ENCODE measurements at regions not wholly inside any gene's neighbourhood (a gene's known extent, or its start where the extent isn't known, plus 50 kb on each side); places are given as distances from the start of the nearest gene placed in this dataset.

GRCh38 chr2:106580241-106580640 lies 93.1 kb downstream of the CD8B2 start:
- POLR2A ChIA-PET = no interaction called here
- CTCF ChIA-PET = interaction anchor here (1.8 to 5.3 kb wide), 2 partner anchors 8 to 17 kb away, joined by 4 to 34 read pairs; no protein-coding TSS in a partner anchor
- no peak for DNase-seq (ENCODE audit: extremely low spot score)
- no peak for TF ChIP-seq L3MBTL2 (conservative IDR thresholded peaks at IDR 0.05)
- no peak for TF ChIP-seq LEF1 (IDR thresholded peaks at IDR 0.05; ENCODE audit: borderline replicate concordance)
- no peak for TF ChIP-seq FOXK2 (IDR thresholded peaks at IDR 0.05)
- no peak for TF ChIP-seq CTBP1 (IDR thresholded peaks at IDR 0.05; ENCODE audit: borderline replicate concordance)
- TF ChIP-seq NFRKB (IDR thresholded peaks at IDR 0.05) = no peak

DNA sequence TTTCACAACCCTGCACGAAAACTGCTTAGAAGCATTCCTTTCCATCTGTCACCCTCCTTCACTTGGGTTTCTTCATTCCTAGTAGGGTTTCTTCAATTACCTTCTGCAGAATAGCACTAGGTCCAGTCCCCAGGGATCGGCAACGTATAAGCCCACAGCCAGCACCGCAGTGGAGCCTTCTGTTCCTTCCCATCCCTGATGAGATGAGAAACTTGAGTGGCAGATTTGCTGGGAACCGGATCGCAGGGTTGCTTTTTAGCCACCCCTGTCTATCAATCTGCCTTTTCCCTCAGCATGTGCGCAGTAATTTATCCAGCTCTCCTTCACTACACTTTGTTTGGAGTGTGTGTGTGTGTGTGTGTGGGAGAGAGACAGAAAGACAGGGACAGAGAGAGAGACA lies 94.2 kb downstream of the CD8B2 start:
- TF ChIP-seq HDGF (IDR thresholded peaks at IDR 0.05; ENCODE audit: borderline replicate concordance) (no peak), NFRKB (IDR thresholded peaks at IDR 0.05) (no peak), BHLHE40 (IDR thresholded peaks at IDR 0.05; ENCODE audit: borderline replicate concordance) (no peak), ELF4 (IDR thresholded peaks at IDR 0.05) (no peak), FOXM1 (IDR thresholded peaks at IDR 0.05; ENCODE audit: borderline replicate concordance) (no peak), TARDBP (IDR thresholded peaks at IDR 0.05) (no peak), L3MBTL2 (conservative IDR thresholded peaks at IDR 0.05) (no peak), SUZ12 (IDR thresholded peaks at IDR 0.05) (no peak), LEF1 (IDR thresholded peaks at IDR 0.05; ENCODE audit: borderline replicate concordance) (no peak), ZNF384 (IDR thresholded peaks at IDR 0.05) (no peak), FOXK2 (IDR thresholded peaks at IDR 0.05) (no peak), CTBP1 (IDR thresholded peaks at IDR 0.05; ENCODE audit: borderline replicate concordance) (no peak), ARNT (IDR thresholded peaks at IDR 0.05) (no peak), SP1 (IDR thresholded peaks at IDR 0.05) (no peak), FOXA1 (IDR thresholded peaks at IDR 0.05) (no peak)
- TF ChIP-seq, protein P1, sequence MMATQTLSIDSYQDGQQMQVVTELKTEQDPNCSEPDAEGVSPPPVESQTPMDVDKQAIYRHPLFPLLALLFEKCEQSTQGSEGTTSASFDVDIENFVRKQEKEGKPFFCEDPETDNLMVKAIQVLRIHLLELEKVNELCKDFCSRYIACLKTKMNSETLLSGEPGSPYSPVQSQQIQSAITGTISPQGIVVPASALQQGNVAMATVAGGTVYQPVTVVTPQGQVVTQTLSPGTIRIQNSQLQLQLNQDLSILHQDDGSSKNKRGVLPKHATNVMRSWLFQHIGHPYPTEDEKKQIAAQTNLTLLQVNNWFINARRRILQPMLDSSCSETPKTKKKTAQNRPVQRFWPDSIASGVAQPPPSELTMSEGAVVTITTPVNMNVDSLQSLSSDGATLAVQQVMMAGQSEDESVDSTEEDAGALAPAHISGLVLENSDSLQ (IDR thresholded peaks at IDR 0.05) = no peak
- DNase-seq (ENCODE audit: extremely low spot score) = no peak
- POLR2A ChIA-PET = no interaction called here
- CTCF ChIA-PET = interaction anchor here (1.8 to 5.3 kb wide), 2 partner anchors 9 to 19 kb away, joined by 4 to 34 read pairs; no protein-coding TSS in a partner anchor

DNA sequence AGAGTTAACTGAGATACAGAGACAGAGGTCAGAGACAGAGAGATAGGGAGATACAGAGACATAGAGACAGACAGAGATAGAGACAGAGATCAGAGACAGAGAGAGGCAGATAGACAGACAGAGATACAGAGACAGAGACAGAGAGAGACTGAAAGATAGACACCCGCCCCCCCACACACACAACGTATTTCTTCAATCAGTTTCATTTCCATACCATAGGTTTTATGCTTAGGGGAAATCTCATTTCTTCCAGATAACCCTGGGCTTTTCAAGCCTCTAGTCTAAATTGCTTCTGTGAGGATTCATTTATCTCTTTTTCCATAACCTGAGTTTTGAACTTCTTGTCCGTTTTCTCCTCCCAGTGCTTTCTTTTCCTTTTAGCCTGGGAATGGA lies 94.6 kb downstream of the CD8B2 start:
- CTCF ChIA-PET = interaction anchor here (0.6 to 5.3 kb wide), 4 partner anchors 9 to 1229 kb away, joined by 3 to 34 read pairs (median 4); no protein-coding TSS in a partner anchor
- TF ChIP-seq CTBP1 (IDR thresholded peaks at IDR 0.05; ENCODE audit: borderline replicate concordance) = no peak
- no peak for TF ChIP-seq L3MBTL2 (conservative IDR thresholded peaks at IDR 0.05)
- TF ChIP-seq ZNF384 (IDR thresholded peaks at IDR 0.05) = no peak
- no peak for TF ChIP-seq BHLHE40 (IDR thresholded peaks at IDR 0.05; ENCODE audit: borderline replicate concordance)
- TF ChIP-seq, protein P1 (IDR thresholded peaks at IDR 0.05) = no peak
- no peak for TF ChIP-seq SP1 (IDR thresholded peaks at IDR 0.05)
- no peak for TF ChIP-seq TARDBP (IDR thresholded peaks at IDR 0.05)
- TF ChIP-seq HDGF (IDR thresholded peaks at IDR 0.05; ENCODE audit: borderline replicate concordance) = no peak
- TF ChIP-seq FOXA1 (IDR thresholded peaks at IDR 0.05) = no peak
- TF ChIP-seq SUZ12 (IDR thresholded peaks at IDR 0.05) = no peak
- no peak for TF ChIP-seq FOXK2 (IDR thresholded peaks at IDR 0.05)
- TF ChIP-seq ARNT (IDR thresholded peaks at IDR 0.05) = no peak
- POLR2A ChIA-PET = no interaction called here

GRCh38 chr2:106582148-106583143 lies 95.3 kb downstream of the CD8B2 start:
- DNase-seq (ENCODE audit: extremely low spot score) = peak; percentile 80
- POLR2A ChIA-PET = no interaction called here
- CTCF ChIA-PET = interaction anchor here (0.5 to 5.3 kb wide), 9 partner anchors 9 to 1228 kb away, joined by 3 to 34 read pairs (median 5); no protein-coding TSS in a partner anchor
- no peak for TF ChIP-seq ARNT (IDR thresholded peaks at IDR 0.05)
- TF ChIP-seq L3MBTL2 (conservative IDR thresholded peaks at IDR 0.05) = 0 out of 2 replicates have a peak, but pooled peaks have one; percentile 29
- peak; percentile 87 for TF ChIP-seq ZNF384 (IDR thresholded peaks at IDR 0.05)

More for the DNA sequence above, 94.6 kb downstream of the CD8B2 start:
- no peak for DNase-seq (ENCODE audit: extremely low spot score)

GRCh38 chr2:106584304-106584954 lies 97.3 kb downstream of the CD8B2 start:
- TF ChIP-seq NFRKB (IDR thresholded peaks at IDR 0.05) (no peak), FOXM1 (IDR thresholded peaks at IDR 0.05; ENCODE audit: borderline replicate concordance) (no peak)
- ChIA-PET POLR2A (no interaction called here), CTCF (interaction anchor here (2.0 to 5.3 kb wide), 2 partner anchors 8 to 22 kb away, joined by 5 to 34 read pairs; no protein-coding TSS in a partner anchor)
- DNase-seq (ENCODE audit: extremely low spot score) = no peak

- CTCF ChIA-PET = no interaction called here
Measured at GRCh38 chr2:106596844-106597243, 109.7 kb downstream of the CD8B2 start.

More at GRCh38 chr2:106596844-106597243, 109.7 kb downstream of the CD8B2 start:
- DNase-seq (ENCODE audit: extremely low spot score) = peak; percentile 27
- POLR2A ChIA-PET = no interaction called here
- TF ChIP-seq HDGF (IDR thresholded peaks at IDR 0.05; ENCODE audit: borderline replicate concordance) (no peak), TARDBP (IDR thresholded peaks at IDR 0.05) (no peak), FOXM1 (IDR thresholded peaks at IDR 0.05; ENCODE audit: borderline replicate concordance) (no peak), BHLHE40 (IDR thresholded peaks at IDR 0.05; ENCODE audit: borderline replicate concordance) (no peak), SUZ12 (IDR thresholded peaks at IDR 0.05) (no peak), CTBP1 (IDR thresholded peaks at IDR 0.05; ENCODE audit: borderline replicate concordance) (no peak), L3MBTL2 (conservative IDR thresholded peaks at IDR 0.05) (no peak)
